Fibroblast of villous mesenchyme (primary cell): ENCODE measurements at regions not wholly inside any gene's neighbourhood (a gene's known extent, or its start where the extent isn't known, plus 50 kb on each side); places are given as distances from the start of the nearest gene placed in this dataset.
A peak's percentile ranks its signal among the peaks of the same experiment; 100 is the strongest.

ENCODE experiments used
- DNase-seq: peaks from one replicate; pipeline ENCODE4 v3.0.0-alpha.2; 2010; ENCODE audit warnings: low read depth
- H3K4me3 ChIP-seq: 2 replicates; pipeline ENCODE4 v1.5.1; 2011; ENCODE audit warnings: low read depth, mild to moderate bottlenecking, low read length
- TF ChIP-seq, protein P1 (sequence below): IDR thresholded peaks from 2 replicates; pipeline ENCODE4 v1.5.1; 2012; ENCODE audit warnings: low read depth, mild to moderate bottlenecking, low read length; ENCODE audit not compliant: insufficient read depth

DNA sequence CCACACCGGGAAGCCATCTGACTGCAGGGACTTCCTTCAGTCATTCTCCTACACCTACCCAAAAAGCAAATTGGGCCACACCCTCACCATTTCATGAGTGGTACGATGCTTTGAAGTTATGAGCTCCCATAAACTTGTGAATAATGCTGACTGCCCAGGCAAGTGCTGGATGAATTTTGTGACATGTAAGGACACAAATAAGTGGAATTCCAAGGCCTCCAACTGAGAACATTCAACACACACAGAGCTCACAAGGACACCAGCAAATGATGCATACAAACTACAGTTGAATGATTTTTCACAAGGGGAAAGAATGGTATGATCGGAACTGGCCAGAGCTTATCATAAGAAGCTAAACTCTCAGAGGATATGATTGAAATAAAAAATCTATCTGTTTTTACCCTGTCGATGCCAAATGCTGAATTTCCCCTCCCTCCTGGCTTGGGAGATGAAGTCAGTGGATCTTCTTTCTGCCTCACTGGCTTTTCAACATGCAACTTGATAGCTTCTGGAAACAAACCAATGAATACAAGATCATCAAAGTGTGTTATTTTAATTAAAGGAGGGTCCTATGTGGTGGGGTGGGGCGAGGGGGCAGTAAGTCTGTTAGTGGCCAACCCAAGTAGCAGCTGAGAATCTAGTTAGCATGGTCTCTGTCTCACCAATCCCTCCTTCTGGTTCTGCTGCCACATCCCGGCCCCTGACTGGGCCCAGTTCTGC lies 123.8 kb downstream of the WT1 start:
- H3K4me3 ChIP-seq = no peak overlapping the region
- TF ChIP-seq, protein P1, sequence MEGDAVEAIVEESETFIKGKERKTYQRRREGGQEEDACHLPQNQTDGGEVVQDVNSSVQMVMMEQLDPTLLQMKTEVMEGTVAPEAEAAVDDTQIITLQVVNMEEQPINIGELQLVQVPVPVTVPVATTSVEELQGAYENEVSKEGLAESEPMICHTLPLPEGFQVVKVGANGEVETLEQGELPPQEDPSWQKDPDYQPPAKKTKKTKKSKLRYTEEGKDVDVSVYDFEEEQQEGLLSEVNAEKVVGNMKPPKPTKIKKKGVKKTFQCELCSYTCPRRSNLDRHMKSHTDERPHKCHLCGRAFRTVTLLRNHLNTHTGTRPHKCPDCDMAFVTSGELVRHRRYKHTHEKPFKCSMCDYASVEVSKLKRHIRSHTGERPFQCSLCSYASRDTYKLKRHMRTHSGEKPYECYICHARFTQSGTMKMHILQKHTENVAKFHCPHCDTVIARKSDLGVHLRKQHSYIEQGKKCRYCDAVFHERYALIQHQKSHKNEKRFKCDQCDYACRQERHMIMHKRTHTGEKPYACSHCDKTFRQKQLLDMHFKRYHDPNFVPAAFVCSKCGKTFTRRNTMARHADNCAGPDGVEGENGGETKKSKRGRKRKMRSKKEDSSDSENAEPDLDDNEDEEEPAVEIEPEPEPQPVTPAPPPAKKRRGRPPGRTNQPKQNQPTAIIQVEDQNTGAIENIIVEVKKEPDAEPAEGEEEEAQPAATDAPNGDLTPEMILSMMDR = no peak
- no peak for DNase-seq

DNA sequence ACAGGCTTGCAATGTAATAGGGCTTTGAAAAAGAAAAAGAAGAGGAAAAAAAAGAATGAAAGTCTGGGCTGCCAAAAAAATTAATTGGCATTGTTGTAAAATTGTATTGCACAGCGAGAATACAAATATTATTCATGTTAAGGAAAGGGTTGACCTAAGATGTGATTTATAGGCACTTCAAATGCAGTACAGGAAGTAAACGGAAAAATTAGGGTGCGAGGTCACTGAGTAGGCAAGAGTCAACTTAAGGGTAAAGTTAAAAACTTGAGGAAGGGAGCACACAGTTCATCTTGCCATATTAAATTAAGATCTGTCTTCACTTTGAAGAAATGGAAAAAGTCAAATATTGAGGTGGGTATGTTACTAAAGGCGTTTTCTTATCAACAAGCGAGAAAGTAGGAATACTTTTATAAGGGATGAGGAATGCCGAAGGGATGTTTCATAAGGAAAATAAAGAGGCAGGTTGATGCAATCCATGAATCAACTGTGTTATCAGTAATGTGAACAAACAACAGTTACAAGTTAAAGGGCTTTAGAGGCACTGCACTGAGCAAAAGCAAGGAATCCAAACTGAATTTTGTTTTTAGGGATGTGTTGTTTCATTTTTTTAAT lies 123.0 kb downstream of the WT1 start:
- DNase-seq = peak; percentile 55
- TF ChIP-seq, protein P1 = no peak
- no peak overlapping the region for H3K4me3 ChIP-seq

DNA sequence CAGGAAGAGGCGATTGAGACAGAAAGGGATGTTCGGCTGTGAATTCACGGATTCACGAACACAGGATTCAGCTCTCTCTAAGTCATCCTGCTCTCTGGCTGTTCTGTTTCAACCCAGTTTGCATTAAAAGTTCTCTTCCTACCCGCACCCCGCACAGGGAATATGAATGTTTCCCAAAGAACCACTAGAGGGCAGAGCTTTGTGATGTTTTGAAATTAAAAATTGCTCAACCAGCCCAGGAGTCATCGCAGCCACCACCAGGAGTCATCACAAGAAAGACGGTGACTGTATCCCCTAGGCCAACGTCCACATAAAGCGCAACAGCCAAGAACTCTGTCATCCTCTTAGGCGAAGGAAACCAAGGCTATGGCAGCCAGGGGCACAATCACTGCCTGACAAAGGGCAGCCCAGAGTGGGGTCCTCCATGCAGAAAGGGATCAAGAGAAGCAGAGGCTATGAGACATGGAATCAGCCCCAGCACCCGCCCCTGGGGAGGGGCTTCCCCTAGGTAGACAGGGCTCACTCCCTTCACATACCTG lies 122.4 kb downstream of the WT1 start:
- TF ChIP-seq, protein P1 = peak; percentile 75
- no peak overlapping the region for H3K4me3 ChIP-seq
- peak; percentile 80 for DNase-seq

DNA sequence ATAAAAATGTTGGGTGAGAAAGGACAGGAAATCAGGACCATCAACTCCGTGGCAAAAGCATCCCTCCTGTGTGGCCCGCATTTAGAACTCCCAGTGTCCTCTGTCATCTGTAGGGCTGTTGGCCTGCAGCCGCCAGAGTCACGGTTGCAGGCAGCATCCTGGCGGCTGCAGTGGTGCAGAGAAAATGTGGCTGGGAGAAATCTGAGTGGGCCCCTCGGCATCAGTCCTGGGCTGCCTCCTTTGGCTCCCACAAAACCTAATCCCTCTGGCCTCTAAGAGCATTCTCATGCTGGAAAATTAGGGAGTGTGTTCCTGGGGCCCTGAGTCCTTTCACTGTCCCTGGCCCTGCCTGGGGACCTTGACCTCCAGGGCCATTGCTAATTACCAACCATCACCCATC lies 121.9 kb downstream of the WT1 start:
- H3K4me3 ChIP-seq = no peak overlapping the region

DNA sequence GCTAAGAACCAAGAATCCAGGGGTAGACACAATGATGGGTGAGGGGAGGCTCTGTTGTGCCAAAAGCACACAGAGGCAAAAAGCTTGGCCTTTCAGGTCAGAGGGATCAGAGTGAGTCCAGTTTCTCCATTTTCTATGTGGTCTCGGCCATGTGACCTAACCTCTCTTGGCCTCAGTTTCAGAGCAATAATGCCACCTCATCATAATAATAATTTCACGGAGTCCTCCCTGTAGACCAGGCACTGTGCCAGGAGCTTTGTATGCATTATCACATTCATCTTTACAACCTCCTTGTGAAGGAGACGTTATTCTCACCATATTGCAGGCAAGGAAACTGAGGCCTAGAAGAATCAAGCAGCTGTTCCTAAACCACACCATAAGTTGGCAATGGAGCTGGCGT lies 120.2 kb downstream of the WT1 start:
- H3K4me3 ChIP-seq = no peak overlapping the region
- TF ChIP-seq, protein P1 = no peak
- DNase-seq = no peak

More for the DNA sequence above, 121.9 kb downstream of the WT1 start:
- DNase-seq = no peak
- TF ChIP-seq, protein P1 = no peak

DNA sequence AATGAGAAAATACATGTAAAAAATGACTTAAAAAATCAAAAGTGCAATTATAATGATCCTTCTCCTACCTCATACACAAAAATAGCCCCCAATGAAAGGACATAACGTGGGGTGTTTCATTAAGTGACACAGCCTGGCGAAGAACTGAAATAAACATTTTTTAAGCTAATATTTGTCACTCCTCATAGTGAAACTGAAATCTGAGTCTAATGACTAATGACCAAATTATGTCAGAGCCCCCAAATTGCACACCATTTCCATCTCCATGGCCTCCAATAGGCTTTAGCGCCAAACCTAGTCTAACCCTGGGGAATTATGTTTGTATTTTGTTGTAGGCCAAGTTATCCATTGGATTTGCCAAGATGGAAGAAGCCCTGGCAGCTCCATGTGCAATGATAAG lies 119.1 kb downstream of the WT1 start:
- DNase-seq = no peak
- TF ChIP-seq, protein P1 = no peak
- H3K4me3 ChIP-seq = no peak overlapping the region
